Neural progenitor cell (in vitro differentiated cells): ENCODE measurements at regions not wholly inside any gene's neighbourhood (a gene's known extent, or its start where the extent isn't known, plus 50 kb on each side); places are given as distances from the start of the nearest gene placed in this dataset.
A peak's percentile ranks its signal among the peaks of the same experiment; 100 is the strongest.

ENCODE experiments used
- DNase-seq: peaks from one replicate; pipeline ENCODE4 v3.0.0-alpha.2; 2016; ENCODE audit warnings: low spot score
- H2AFZ ChIP-seq: fragments of 200-600 bp; sonication (generic); replicated peaks from 2 replicates; pipeline ENCODE4 v1.6.1; 2016; ENCODE audit warnings: antibody characterized with exemption
- H3F3A ChIP-seq: fragments of 200-600 bp; sonication (generic); 2 replicates; pipeline ENCODE4 v1.6.1; 2016; ENCODE audit warnings: antibody characterized with exemption, low read depth
- H3K27ac ChIP-seq: fragments of 200-600 bp; sonication (generic); 2 replicates; pipeline ENCODE4 v1.5.1; 2016; ENCODE audit warnings: mild to moderate bottlenecking
- H3K27me3 ChIP-seq: fragments of 200-600 bp; sonication (generic); 2 replicates; pipeline ENCODE4 v1.6.1; 2016; ENCODE audit warnings: mild to moderate bottlenecking, moderate library complexity
- H3K36me3 ChIP-seq: fragments of 200-600 bp; sonication (generic); 2 replicates; pipeline ENCODE4 v1.5.1; 2016
- H3K4me1 ChIP-seq: fragments of 200-600 bp; sonication (generic); 2 replicates; pipeline ENCODE4 v1.6.1; 2016; ENCODE audit warnings: mixed run types
- H3K4me2 ChIP-seq: fragments of 200-600 bp; sonication (generic); 2 replicates; pipeline ENCODE4 v1.6.1; 2016
- H3K4me3 ChIP-seq: fragments of 200-600 bp; sonication (generic); 2 replicates; pipeline ENCODE4 v1.5.1; 2016
- H3K79me2 ChIP-seq: fragments of 200-600 bp; sonication (generic); 2 replicates; pipeline ENCODE4 v1.6.1; 2016; ENCODE audit warnings: low read depth
- H3K9ac ChIP-seq: fragments of 200-600 bp; sonication (generic); 2 replicates; pipeline ENCODE4 v1.6.1; 2016
- H3K9me3 ChIP-seq: fragments of 200-600 bp; sonication (generic); 2 replicates; pipeline ENCODE4 v1.5.1; 2016; ENCODE audit warnings: low read depth
- H4K20me1 ChIP-seq: fragments of 200-600 bp; sonication (generic); 2 replicates; pipeline ENCODE4 v1.6.1; 2016; ENCODE audit warnings: low read depth
- H3K27ac Mint-ChIP-seq: 3 replicates; pipeline ENCODE4 v1.8.0; 2021; ENCODE audit warnings: mixed read lengths
- H3K27me3 Mint-ChIP-seq: 2 replicates; pipeline ENCODE4 v1.8.0; 2022; ENCODE audit warnings: low read depth, mild to moderate bottlenecking, inconsistent platforms, moderate library complexity, mixed read lengths; ENCODE audit not compliant: insufficient read depth
- H3K36me3 Mint-ChIP-seq: 3 replicates; pipeline ENCODE4 v1.8.0; 2021; ENCODE audit warnings: mixed read lengths
- H3K4me1 Mint-ChIP-seq: 3 replicates; pipeline ENCODE4 v1.8.0; 2021; ENCODE audit warnings: mixed read lengths
- H3K4me3 Mint-ChIP-seq: 3 replicates; pipeline ENCODE4 v1.8.0; 2021; ENCODE audit warnings: mild to moderate bottlenecking, moderate library complexity, mixed read lengths
- H3K9me3 Mint-ChIP-seq: 3 replicates; pipeline ENCODE4 v1.8.0; 2020; ENCODE audit warnings: mixed read lengths
- CTCF ChIP-seq: fragments of 200-600 bp; sonication (generic); IDR thresholded peaks from 2 replicates; pipeline ENCODE4 v1.5.1; 2017; ENCODE audit warnings: antibody characterized with exemption, mild to moderate bottlenecking
- EZH2 ChIP-seq: fragments of 200-600 bp; sonication (generic); IDR thresholded peaks from 2 replicates; pipeline ENCODE4 v1.6.1; 2017; ENCODE audit warnings: antibody characterized with exemption, mild to moderate bottlenecking, moderate library complexity
- EZH2phosphoT487 ChIP-seq: fragments of 200-600 bp; sonication (generic); IDR thresholded peaks from 2 replicates; pipeline ENCODE4 v1.6.1; 2017; ENCODE audit warnings: antibody characterized with exemption

GRCh38 chr16:54651440-54652195 lies 279.0 kb upstream of the IRX5 start:
- Mint-ChIP-seq H3K9me3 (peaks cover 2% of the 10 kb centered on the region), H3K27ac (peak overlapping the region; percentile 97), H3K4me3 (peak overlapping the region; percentile 80), H3K36me3 (no peaks in the 10 kb centered on the region), H3K27me3 (peaks cover 11% of the 10 kb centered on the region), H3K4me1 (peaks cover 71% of the 10 kb centered on the region)
- Histone ChIP-seq H4K20me1 (no peaks in the 10 kb centered on the region), H3K27ac (peak overlapping the region; percentile 15), H3K9ac (no peak overlapping the region), H3K27me3 (no peaks in the 10 kb centered on the region), H3K9me3 (no peaks in the 10 kb centered on the region), H3K79me2 (no peaks in the 10 kb centered on the region), H3K4me2 (peak overlapping the region; percentile 74), H2AFZ (no peak overlapping the region), H3K4me3 (peak overlapping the region; percentile 41), H3K4me1 (peaks cover 64% of the 10 kb centered on the region), H3F3A (peaks cover 56% of the 10 kb centered on the region), H3K36me3 (no peaks in the 10 kb centered on the region)
- DNase-seq, result peak; percentile 93
- TF ChIP-seq EZH2phosphoT487 (no peak), CTCF (no peak), EZH2 (no peak)

GRCh38 chr16:54649876-54650275 lies 280.8 kb upstream of the IRX5 start:
- Histone ChIP-seq H3K79me2 (no peaks in the 10 kb centered on the region), H3K4me2 (peak overlapping the region; percentile 74), H3K9me3 (no peaks in the 10 kb centered on the region), H2AFZ (no peak overlapping the region), H3F3A (peaks cover 42% of the 10 kb centered on the region), H3K4me1 (peaks cover 47% of the 10 kb centered on the region), H3K36me3 (no peaks in the 10 kb centered on the region), H4K20me1 (no peaks in the 10 kb centered on the region), H3K27me3 (no peaks in the 10 kb centered on the region), H3K27ac (no peak overlapping the region), H3K9ac (no peak overlapping the region), H3K4me3 (no peak overlapping the region)
- peaks cover 58% of the 10 kb centered on the region for H3K4me1 Mint-ChIP-seq
- H3K27me3 Mint-ChIP-seq, result peaks cover 11% of the 10 kb centered on the region
- no peak for DNase-seq
- peak overlapping the region; percentile 94 for H3K27ac Mint-ChIP-seq
- no peaks in the 10 kb centered on the region for H3K36me3 Mint-ChIP-seq
- H3K9me3 Mint-ChIP-seq, result peaks cover 2% of the 10 kb centered on the region
- TF ChIP-seq CTCF (no peak), EZH2 (no peak), EZH2phosphoT487 (no peak)
- H3K4me3 Mint-ChIP-seq, result peak overlapping the region; percentile 64

GRCh38 chr16:54648575-54648974 lies 282.1 kb upstream of the IRX5 start:
- peaks cover 45% of the 10 kb centered on the region for H3K4me1 Mint-ChIP-seq
- no peak for DNase-seq

More at GRCh38 chr16:54648575-54648974, 282.1 kb upstream of the IRX5 start:
- Histone ChIP-seq H4K20me1 (no peaks in the 10 kb centered on the region), H3K4me2 (no peak overlapping the region), H3K9me3 (no peaks in the 10 kb centered on the region), H3K36me3 (no peaks in the 10 kb centered on the region), H3K9ac (no peak overlapping the region), H3K27me3 (no peaks in the 10 kb centered on the region), H3F3A (peaks cover 31% of the 10 kb centered on the region), H3K27ac (no peak overlapping the region), H3K4me3 (no peak overlapping the region), H3K79me2 (no peaks in the 10 kb centered on the region), H3K4me1 (peaks cover 34% of the 10 kb centered on the region), H2AFZ (no peak overlapping the region)
- H3K27me3 Mint-ChIP-seq, result peaks cover 11% of the 10 kb centered on the region
- H3K36me3 Mint-ChIP-seq, result no peaks in the 10 kb centered on the region
- TF ChIP-seq EZH2 (no peak), EZH2phosphoT487 (no peak), CTCF (no peak)
- no peak overlapping the region for H3K4me3 Mint-ChIP-seq
- H3K9me3 Mint-ChIP-seq, result peaks cover 2% of the 10 kb centered on the region
- no peak overlapping the region for H3K27ac Mint-ChIP-seq
